ENCODE measurements at regions not wholly inside any gene's neighbourhood (a gene's known extent, or its start where the extent isn't known, plus 50 kb on each side); places are given as distances from the start of the nearest gene placed in this dataset.
"Not testable (repeated sequence)": the region's sequence is repeated elsewhere in the genome, so short reads cannot be mapped to it uniquely, and the experiment has no call there.

GRCh38 chr3:169029674-169030285, 633.7 kb downstream of the MECOM start:
- DNase-seq (ENCODE audit: low read depth): no peak

- DNase-seq (ENCODE audit: low read depth): no peak
These were observed 634.8 kb downstream of the MECOM start for GRCh38 chr3:169028716-169029115.

GRCh38 chr3:169026543-169027182, 636.8 kb downstream of the MECOM start:
- DNase-seq (ENCODE audit: low read depth): peak; percentile 87

- no peak for DNase-seq (ENCODE audit: low read depth)
These were observed 641.1 kb downstream of the MECOM start for GRCh38 chr3:169022457-169022856.

- no peak for DNase-seq (ENCODE audit: low read depth)
These were observed 643.1 kb downstream of the MECOM start for GRCh38 chr3:169020371-169020770.

GRCh38 chr3:169009453-169009852, 654.1 kb downstream of the MECOM start:
- DNase-seq (ENCODE audit: low read depth): no peak

- DNase-seq (ENCODE audit: low read depth): no peak
These were observed 654.6 kb downstream of the MECOM start for GRCh38 chr3:169008776-169009358.

- DNase-seq (ENCODE audit: low read depth): no peak
These were observed 656.4 kb downstream of the MECOM start for GRCh38 chr3:169007145-169007544.

- not testable (repeated sequence) for DNase-seq (ENCODE audit: low read depth)
These were observed 657.1 kb downstream of the MECOM start for GRCh38 chr3:169006398-169006797.

- DNase-seq (ENCODE audit: low read depth): no peak
These were observed 660.8 kb downstream of the MECOM start for GRCh38 chr3:169002689-169003088.

GRCh38 chr3:168998792-168999191, 664.7 kb downstream of the MECOM start:
- no peak for DNase-seq (ENCODE audit: low read depth)

- no peak for DNase-seq (ENCODE audit: low read depth)
These were observed 666.0 kb downstream of the MECOM start for GRCh38 chr3:168997488-168997887.

GRCh38 chr3:168996622-168997021, 666.9 kb downstream of the MECOM start:
- DNase-seq (ENCODE audit: low read depth): no peak

- DNase-seq (ENCODE audit: low read depth): no peak
These were observed 668.4 kb downstream of the MECOM start for GRCh38 chr3:168995129-168995528.

- no peak for DNase-seq (ENCODE audit: low read depth)
These were observed 671.7 kb downstream of the MECOM start for GRCh38 chr3:168991803-168992202.

- DNase-seq (ENCODE audit: low read depth): no peak
These were observed 672.9 kb downstream of the MECOM start for GRCh38 chr3:168990621-168991020.

- DNase-seq (ENCODE audit: low read depth): no peak
These were observed 673.4 kb downstream of the MECOM start for GRCh38 chr3:168990134-168990533.

- no peak for DNase-seq (ENCODE audit: low read depth)
These were observed 674.1 kb downstream of the MECOM start for GRCh38 chr3:168989396-168989795.

- DNase-seq (ENCODE audit: low read depth): no peak
These were observed 674.7 kb downstream of the MECOM start for GRCh38 chr3:168988853-168989252.

GRCh38 chr3:168984872-168985271, 678.6 kb downstream of the MECOM start:
- DNase-seq (ENCODE audit: low read depth): no peak

GRCh38 chr3:168983046-168983445, 680.5 kb downstream of the MECOM start:
- no peak for DNase-seq (ENCODE audit: low read depth)

- DNase-seq (ENCODE audit: low read depth): no peak
These were observed 682.1 kb downstream of the MECOM start for GRCh38 chr3:168981396-168981795.

GRCh38 chr3:168977716-168978374, 685.7 kb downstream of the MECOM start:
- DNase-seq (ENCODE audit: low read depth): peak; percentile 70
